ENCODE measurements at regions not wholly inside any gene's neighbourhood (a gene's known extent, or its start where the extent isn't known, plus 50 kb on each side); places are given as distances from the start of the nearest gene placed in this dataset.

GRCh38 chr2:192254444-192254843 is 59.7 kb upstream of the TMEFF2 start:
- TF ChIP-seq REST (IDR thresholded peaks at IDR 0.05; ENCODE audit: low read depth, low read length) (no peak), CTCF (IDR thresholded peaks at IDR 0.05) (no peak), SMC3 (IDR thresholded peaks at IDR 0.05; ENCODE audit: low read depth, low read length) (no peak), GATA2 (CRISPR knock-in tag; IDR thresholded peaks at IDR 0.05) (no peak), POLR2AphosphoS5 (IDR thresholded peaks at IDR 0.05; ENCODE audit: low read depth, low read length) (no peak), SIN3A (IDR thresholded peaks at IDR 0.05; ENCODE audit: borderline replicate concordance, low read depth, low read length) (no peak), YY1 (IDR thresholded peaks at IDR 0.05; ENCODE audit: low read depth) (no peak), MAX (IDR thresholded peaks at IDR 0.05; ENCODE audit: low read depth) (no peak), EP300 (IDR thresholded peaks at IDR 0.05; ENCODE audit: borderline replicate concordance in 1 of 2, low read depth in 1 of 2, low read length in 1 of 2) (no peak), GABPA (IDR thresholded peaks at IDR 0.05; ENCODE audit: low read depth) (no peak), USF1 (IDR thresholded peaks at IDR 0.05; ENCODE audit: borderline replicate concordance, low read depth) (no peak), RCOR1 (IDR thresholded peaks at IDR 0.05; ENCODE audit: low read length) (no peak)
